SU-DHL-6 (cell line): ENCODE measurements at regions not wholly inside any gene's neighbourhood (a gene's known extent, or its start where the extent isn't known, plus 50 kb on each side); places are given as distances from the start of the nearest gene placed in this dataset.

Experiments used
- H2AFZ ChIP-seq: fragments of 200-600 bp; sonication (generic); 2 replicates; pipeline ENCODE4 v1.6.1; 2014; ENCODE audit warnings: low read depth, mild to moderate bottlenecking, moderate library complexity, mixed read lengths, antibody characterized with exemption, low read length; ENCODE audit not compliant: severe bottlenecking
- H3F3A ChIP-seq: fragments of 200-600 bp; shearing (Covaris generic); 2 replicates; pipeline ENCODE4 v1.6.0; 2016; ENCODE audit warnings: antibody characterized with exemption, mild to moderate bottlenecking; ENCODE audit not compliant: insufficient read depth
- H3K27ac ChIP-seq: fragments of 200-600 bp; sonication (generic); 2 replicates; pipeline ENCODE4 v1.5.1; 2016; ENCODE audit warnings: low read depth, mild to moderate bottlenecking, low read length, moderate library complexity, mixed read lengths
- H3K27me3 ChIP-seq: fragments of 200-600 bp; sonication (generic), shearing (Covaris generic); 2 replicates; pipeline ENCODE4 v1.6.0; 2014; ENCODE audit warnings: mild to moderate bottlenecking, low read length
- H3K36me3 ChIP-seq: fragments of 200-600 bp; sonication (generic); 2 replicates; pipeline ENCODE4 v1.6.1; 2014; ENCODE audit warnings: mild to moderate bottlenecking, low read length, mixed read lengths
- H3K4me2 ChIP-seq: fragments of 300-600, 200-600 bp; shearing (Covaris generic), sonication (generic); 2 replicates; pipeline ENCODE4 v1.6.0; 2014; ENCODE audit warnings: low read length, low read depth, mild to moderate bottlenecking; ENCODE audit not compliant: poor library complexity, severe bottlenecking
- H3K4me3 ChIP-seq: fragments of 200-600 bp; sonication (generic); 2 replicates; pipeline ENCODE4 v1.5.1; 2014; ENCODE audit warnings: antibody characterized with exemption, low read length, mild to moderate bottlenecking, mixed read lengths; ENCODE audit not compliant: insufficient read depth, poor library complexity, severe bottlenecking
- H3K79me2 ChIP-seq: fragments of 200-600 bp; sonication (generic); 2 replicates; pipeline ENCODE4 v1.6.1; 2014; ENCODE audit warnings: mild to moderate bottlenecking, low read length, moderate library complexity; ENCODE audit not compliant: insufficient read depth
- H3K9ac ChIP-seq: fragments of 200-600 bp; sonication (generic); 2 replicates; pipeline ENCODE4 v1.7.0; 2014; ENCODE audit warnings: mild to moderate bottlenecking, low read length
- H3K9me2 ChIP-seq: fragments of 200-600 bp; sonication (generic); replicated peaks from 2 replicates; pipeline ENCODE4 v1.6.1; 2014; ENCODE audit warnings: low read length; ENCODE audit not compliant: insufficient read depth
- H3K9me3 ChIP-seq: fragments of 200-600 bp; sonication (generic); 2 replicates; pipeline ENCODE4 v1.6.1; 2014; ENCODE audit warnings: low read length, mixed read lengths; ENCODE audit not compliant: insufficient read depth
- H4K20me1 ChIP-seq: fragments of 200-600 bp; sonication (generic); 2 replicates; pipeline ENCODE4 v1.6.1; 2014; ENCODE audit warnings: low read depth, mild to moderate bottlenecking, antibody characterized with exemption, low read length, moderate library complexity, mixed read lengths
- EZH2phosphoT487 ChIP-seq: fragments of 200-600 bp; sonication (generic), shearing (Covaris generic); conservative IDR thresholded peaks from 2 replicates; pipeline ENCODE4 v1.6.1; 2018; ENCODE audit warnings: mild to moderate bottlenecking, antibody characterized with exemption, low read length, moderate library complexity, mixed read lengths
- TF ChIP-seq, protein P1 (sequence below): fragments of 200-600 bp; sonication (generic); IDR thresholded peaks from one replicate; pipeline ENCODE4 v1.5.1; 2017; ENCODE audit warnings: antibody characterized with exemption, mild to moderate bottlenecking, low read length, moderate library complexity; ENCODE audit not compliant: insufficient read depth, poor library complexity, severe bottlenecking

DNA sequence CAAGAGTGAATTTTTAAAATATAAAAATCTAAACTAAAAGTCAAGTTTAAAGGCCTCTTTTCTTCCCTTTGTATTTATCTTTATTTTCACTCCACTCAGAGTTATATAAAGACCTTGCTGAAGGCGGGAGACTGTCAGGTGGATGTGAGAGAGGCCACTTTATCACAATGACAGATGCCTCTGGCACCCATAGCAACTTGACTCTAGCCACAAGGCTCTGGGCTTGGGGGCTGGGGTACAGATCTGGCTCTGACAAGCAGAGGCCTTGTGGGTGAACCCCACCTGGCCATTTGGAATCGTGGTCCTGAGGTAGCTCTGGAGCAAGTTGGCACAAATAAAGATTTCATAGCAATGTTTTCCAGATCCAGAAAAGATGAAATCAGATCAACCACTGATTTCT, 417.2 kb downstream of the RFPL4B start:
- Histone ChIP-seq H3K9me2 (no peaks in the 10 kb centered on the region), H2AFZ (no peak overlapping the region), H3K4me3 (no peak overlapping the region), H3K9me3 (no peaks in the 10 kb centered on the region), H3K4me2 (no peak overlapping the region), H3F3A (no peaks in the 10 kb centered on the region), H3K27me3 (no peaks in the 10 kb centered on the region), H3K27ac (no peak overlapping the region), H3K36me3 (no peaks in the 10 kb centered on the region), H4K20me1 (no peaks in the 10 kb centered on the region), H3K9ac (no peak overlapping the region), H3K79me2 (no peaks in the 10 kb centered on the region)
- TF ChIP-seq, protein P1, sequence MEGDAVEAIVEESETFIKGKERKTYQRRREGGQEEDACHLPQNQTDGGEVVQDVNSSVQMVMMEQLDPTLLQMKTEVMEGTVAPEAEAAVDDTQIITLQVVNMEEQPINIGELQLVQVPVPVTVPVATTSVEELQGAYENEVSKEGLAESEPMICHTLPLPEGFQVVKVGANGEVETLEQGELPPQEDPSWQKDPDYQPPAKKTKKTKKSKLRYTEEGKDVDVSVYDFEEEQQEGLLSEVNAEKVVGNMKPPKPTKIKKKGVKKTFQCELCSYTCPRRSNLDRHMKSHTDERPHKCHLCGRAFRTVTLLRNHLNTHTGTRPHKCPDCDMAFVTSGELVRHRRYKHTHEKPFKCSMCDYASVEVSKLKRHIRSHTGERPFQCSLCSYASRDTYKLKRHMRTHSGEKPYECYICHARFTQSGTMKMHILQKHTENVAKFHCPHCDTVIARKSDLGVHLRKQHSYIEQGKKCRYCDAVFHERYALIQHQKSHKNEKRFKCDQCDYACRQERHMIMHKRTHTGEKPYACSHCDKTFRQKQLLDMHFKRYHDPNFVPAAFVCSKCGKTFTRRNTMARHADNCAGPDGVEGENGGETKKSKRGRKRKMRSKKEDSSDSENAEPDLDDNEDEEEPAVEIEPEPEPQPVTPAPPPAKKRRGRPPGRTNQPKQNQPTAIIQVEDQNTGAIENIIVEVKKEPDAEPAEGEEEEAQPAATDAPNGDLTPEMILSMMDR = no peak
- TF ChIP-seq EZH2phosphoT487 = no peak

DNA sequence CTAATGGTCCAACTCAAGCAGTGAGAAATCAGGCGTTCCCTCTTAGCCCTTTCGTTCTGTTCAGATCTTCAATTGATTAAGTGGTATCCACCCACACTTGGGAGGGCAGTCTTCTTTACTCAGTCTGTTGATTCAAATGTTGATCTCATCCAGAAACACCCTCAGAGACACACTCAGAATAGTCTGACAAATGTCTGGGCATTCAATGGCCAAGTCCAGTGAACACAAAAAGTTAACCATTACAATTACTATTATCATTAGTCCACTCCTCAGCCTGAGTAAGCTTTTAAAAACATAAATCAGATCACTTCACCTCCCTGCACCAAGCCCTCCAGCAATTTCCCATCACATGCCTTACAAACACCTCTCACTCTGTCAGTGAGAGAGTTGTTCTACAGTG, 423.2 kb downstream of the RFPL4B start:
- Histone ChIP-seq H3F3A (no peaks in the 10 kb centered on the region), H4K20me1 (no peaks in the 10 kb centered on the region), H3K4me3 (no peak overlapping the region), H3K4me2 (no peak overlapping the region), H3K36me3 (no peaks in the 10 kb centered on the region), H3K27me3 (no peaks in the 10 kb centered on the region), H3K27ac (no peak overlapping the region), H3K9me3 (no peaks in the 10 kb centered on the region), H2AFZ (no peak overlapping the region), H3K9me2 (no peaks in the 10 kb centered on the region), H3K9ac (no peak overlapping the region), H3K79me2 (no peaks in the 10 kb centered on the region)
- TF ChIP-seq EZH2phosphoT487 = no peak
- TF ChIP-seq, protein P1 = no peak

DNA sequence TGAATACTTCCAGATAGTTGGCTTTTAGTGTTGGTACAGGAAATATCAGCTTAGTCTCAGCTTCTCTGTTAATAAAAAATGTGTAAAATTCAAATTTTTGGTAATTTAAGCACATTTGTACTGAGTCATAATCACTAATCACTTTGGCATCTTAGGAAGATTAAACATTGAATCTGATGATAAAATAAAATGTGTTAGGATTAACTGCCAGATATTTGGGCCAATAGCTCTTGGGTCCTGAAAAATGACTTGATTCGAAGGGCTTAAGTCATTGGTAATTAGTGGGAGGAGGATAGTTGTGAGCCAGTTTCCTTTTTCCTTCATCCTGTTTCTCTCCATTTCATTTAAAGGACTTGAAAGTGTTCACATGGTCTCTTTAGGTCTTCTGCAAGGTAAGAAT, 426.1 kb downstream of the RFPL4B start:
- no peak for TF ChIP-seq EZH2phosphoT487
- TF ChIP-seq, protein P1 = no peak
- Histone ChIP-seq H3K9me3 (no peaks in the 10 kb centered on the region), H3K27ac (no peak overlapping the region), H3K36me3 (no peaks in the 10 kb centered on the region), H3K4me2 (no peak overlapping the region), H3K79me2 (no peaks in the 10 kb centered on the region), H3K4me3 (no peak overlapping the region), H3K9ac (no peak overlapping the region), H3F3A (no peaks in the 10 kb centered on the region), H3K27me3 (no peaks in the 10 kb centered on the region), H3K9me2 (no peaks in the 10 kb centered on the region), H4K20me1 (no peaks in the 10 kb centered on the region), H2AFZ (no peak overlapping the region)
